GM12878 (cell line): ENCODE measurements at regions not wholly inside any gene's neighbourhood (a gene's known extent, or its start where the extent isn't known, plus 50 kb on each side); places are given as distances from the start of the nearest gene placed in this dataset.

ENCODE experiments used
- ATAC-seq: fragments of 200-7000 bp; cut with Tn5 transposase; 3 replicates; pipeline ENCODE4 v1.9.1; 2020; ENCODE audit warnings: mild to moderate bottlenecking, moderate library complexity
- BruUV-seq: library from RNA; stranded (reverse); fragments of 400-500 nt; replicated peaks from 2 replicates; lab custom pipeline; 2021; lab: Mats Ljungman, UMichigan
- CTCF ChIA-PET: fragments of 300-600 bp; sonication (Branson Sonifier 250); formaldehyde crosslinking; extraction: SDS; loops from one replicate; lab custom pipeline; 2021; ENCODE audit warnings: inconsistent platforms; lab: Yijun Ruan, JAX
- POLR2A ChIA-PET: fragments of 350-600 bp; formaldehyde crosslinking; extraction: SDS; loops from one replicate; lab custom pipeline; 2021; ENCODE audit warnings: inconsistent platforms; lab: Charles Lee
- RAD21 ChIA-PET: fragments of 300-600 bp; sonication (Branson Sonifier 250); formaldehyde crosslinking; loops from one replicate; lab custom pipeline; 2023; ENCODE audit warnings: antibody characterized with exemption; ENCODE audit not compliant: unreplicated experiment; lab: Charles Lee
- SMC1A ChIA-PET: fragments of 300-600 bp; sonication (Branson Sonifier 250); formaldehyde crosslinking; loops from one replicate; lab custom pipeline; 2023; ENCODE audit not compliant: unreplicated experiment, uncharacterized antibody; lab: Charles Lee
- DNase-seq: peaks from one replicate; pipeline ENCODE4 v3.0.0-alpha.2; 2011; ENCODE audit warnings: low read depth, low spot score
- FAIRE-seq: peaks from 3 replicates; lab custom pipeline; 2011; peaks lifted over from hg19 to GRCh38; lab: Jason Lieb, UNC
- H2AFZ ChIP-seq: 2 replicates; pipeline ENCODE4 v1.6.0; 2011; ENCODE audit warnings: low read depth, low read length, control low read depth; ENCODE audit not compliant: control insufficient read depth
- H3K27ac ChIP-seq: 2 replicates; pipeline ENCODE4 v1.5.1; 2011; ENCODE audit warnings: control low read depth; ENCODE audit not compliant: control insufficient read depth, insufficient read depth
- H3K27me3 ChIP-seq, 2 experiments: replicated peaks in 1 of 2; 2 replicates each; pipeline versions ENCODE4 v1.6.0 to v1.6.1; 2011; ENCODE audit warnings: low read length in 1 of 2; ENCODE audit not compliant: control insufficient read depth in 2 of 2, insufficient read depth in 2 of 2
- H3K36me3 ChIP-seq, 2 experiments: 2 replicates each; pipeline ENCODE4 v1.5.1; 2011; ENCODE audit warnings: low read length in 1 of 2; ENCODE audit not compliant: control insufficient read depth in 2 of 2, insufficient read depth in 2 of 2
- H3K4me1 ChIP-seq: 2 replicates; pipeline ENCODE4 v1.6.1; 2011; ENCODE audit warnings: mild to moderate bottlenecking, low read length, moderate library complexity, mixed read lengths; ENCODE audit not compliant: control insufficient read depth, insufficient read depth
- H3K4me2 ChIP-seq: 2 replicates; pipeline ENCODE4 v1.6.0; 2011; ENCODE audit warnings: control low read depth; ENCODE audit not compliant: control insufficient read depth, insufficient read depth
- H3K4me3 ChIP-seq: fragments of 200-600 bp; sonication (generic); 2 replicates; pipeline ENCODE4 v1.5.1; 2016
- H3K79me2 ChIP-seq: 2 replicates; pipeline ENCODE4 v1.6.0; 2011; ENCODE audit warnings: low read length; ENCODE audit not compliant: control insufficient read depth, insufficient read depth
- H3K9ac ChIP-seq: 2 replicates; pipeline ENCODE4 v1.8.0; 2011; ENCODE audit warnings: low read length, control low read depth, mixed read lengths; ENCODE audit not compliant: control insufficient read depth, insufficient read depth
- H3K9me3 ChIP-seq: replicated peaks from 3 replicates; pipeline ENCODE4 v1.5.1; 2011; ENCODE audit warnings: mild to moderate bottlenecking, low read length; ENCODE audit not compliant: control insufficient read depth, insufficient read depth
- H4K20me1 ChIP-seq: 2 replicates; pipeline ENCODE4 v1.6.0; 2011; ENCODE audit not compliant: control insufficient read depth, insufficient read depth
- BRCA1 ChIP-seq: IDR thresholded peaks from 2 replicates; pipeline ENCODE4 v1.6.1; 2011; ENCODE audit warnings: low read depth, low read length, improper control_type of control experiment
- CEBPB ChIP-seq, 2 experiments: fragments of 150-350 bp in 1 of 2; IDR thresholded peaks; 2 replicates each; pipeline ENCODE4 v1.6.1; 2012 to 2014; ENCODE audit warnings: low read depth in 2 of 2, low read length in 2 of 2, borderline replicate concordance in 1 of 2, inconsistent platforms in 1 of 2
- DPF2 ChIP-seq: fragments of 450-650 bp; IDR thresholded peaks from 2 replicates; pipeline ENCODE4 v1.6.1; 2017; ENCODE audit warnings: mild to moderate bottlenecking
- E2F4 ChIP-seq: IDR thresholded peaks from 2 replicates; pipeline ENCODE4 v1.6.1; 2012; ENCODE audit warnings: low read depth, low read length, improper control_type of control experiment
- FOXK2 ChIP-seq: fragments of 450-650 bp; IDR thresholded peaks from 2 replicates; pipeline ENCODE4 v1.6.1; 2017; ENCODE audit warnings: mild to moderate bottlenecking, moderate library complexity
- GATAD2B ChIP-seq: fragments of 450-650 bp; conservative IDR thresholded peaks from 2 replicates; pipeline ENCODE4 v1.6.1; 2017; ENCODE audit warnings: low read depth, mild to moderate bottlenecking, moderate library complexity
- HSF1 ChIP-seq: fragments of 150-350 bp; IDR thresholded peaks from 2 replicates; pipeline ENCODE4 v1.6.1; 2014; ENCODE audit warnings: mild to moderate bottlenecking, low read depth, low read length
- IRF4 ChIP-seq: IDR thresholded peaks from 2 replicates; pipeline ENCODE4 v1.6.1; 2011; ENCODE audit warnings: low read depth, low read length
- MEF2B ChIP-seq: fragments of 450-650 bp; IDR thresholded peaks from 2 replicates; pipeline ENCODE4 v1.6.1; 2018; ENCODE audit warnings: mild to moderate bottlenecking, moderate library complexity; ENCODE audit not compliant: partially characterized antibody, poor library complexity, severe bottlenecking
- PRDM15 ChIP-seq: fragments of 450-650 bp; formaldehyde crosslinking; IDR thresholded peaks from 2 replicates; pipeline ENCODE4 v1.4.0; 2020; ENCODE audit warnings: mild to moderate bottlenecking, moderate library complexity
- RAD21 ChIP-seq: IDR thresholded peaks from 2 replicates; pipeline ENCODE4 v1.6.1; 2011; ENCODE audit warnings: mild to moderate bottlenecking, low read depth, low read length, moderate library complexity; ENCODE audit not compliant: insufficient read depth
- RB1 ChIP-seq: fragments of 450-650 bp; formaldehyde crosslinking; IDR thresholded peaks from 2 replicates; pipeline ENCODE4 v1.6.1; 2017; ENCODE audit warnings: mild to moderate bottlenecking, borderline replicate concordance
- RFX5 ChIP-seq: IDR thresholded peaks from 2 replicates; pipeline ENCODE4 v1.6.1; 2011; ENCODE audit warnings: low read depth, low read length, improper control_type of control experiment
- SMARCA5 ChIP-seq: fragments of 450-650 bp; IDR thresholded peaks from 2 replicates; pipeline ENCODE4 v1.6.1; 2017; ENCODE audit warnings: mild to moderate bottlenecking
- ZNF687 ChIP-seq: fragments of 450-650 bp; IDR thresholded peaks from 2 replicates; pipeline ENCODE4 v1.6.1; 2017; ENCODE audit warnings: mild to moderate bottlenecking, moderate library complexity
- WGBS: methylation state at CpG from one replicate; pipeline ENCODE4 v1.1.6; 2016; ENCODE audit warnings: low lambda C conversion rate; ENCODE audit not compliant: insufficient replicate concordance, insufficient coverage; ENCODE audit errors: missing lambda C conversion rate; 5-methylcytosine and 5-hydroxymethylcytosine counted together
- in situ Hi-C: fragments of 300-500 bp; cut with MboI; formaldehyde crosslinking; loops from 9 replicates; pipeline ENCODE4 v1.14.3; 2018; ENCODE audit warnings: mixed read lengths
- intact Hi-C: fragments of 100-400 bp; cut with micrococcal nuclease; formaldehyde crosslinking; loops from one replicate; pipeline ENCODE4 v1.14.2; 2022; ENCODE audit not compliant: unreplicated experiment

- DNase-seq (no peak), ATAC-seq (no peak), FAIRE-seq (no peak)
- Histone ChIP-seq H3K4me3 (no peak overlapping the region), H3K4me2 (no peak overlapping the region), H3K36me3 (no peaks in the 10 kb centered on the region), H3K4me1 (no peaks in the 10 kb centered on the region), H3K27me3 (no peaks in the 10 kb centered on the region), H4K20me1 (no peaks in the 10 kb centered on the region), H3K9ac (no peak overlapping the region), H2AFZ (no peak overlapping the region), H3K27ac (no peak overlapping the region), H3K9me3 (no peaks in the 10 kb centered on the region; the same call in 2 of the 3 replicates), H3K79me2 (no peaks in the 10 kb centered on the region)
- BruUV-seq = no TSS peak
- TF ChIP-seq GATAD2B (no peak), FOXK2 (no peak), MEF2B (no peak), PRDM15 (CRISPR knock-in tag) (no peak), RFX5 (no peak), ZNF687 (no peak), CEBPB (IDR thresholded peaks at IDR 0.05; ENCODE audit: borderline replicate concordance in 1 of 2, low read depth in 2 of 2, low read length in 2 of 2) (no peak), HSF1 (no peak), E2F4 (no peak), DPF2 (no peak), IRF4 (no peak), RAD21 (no peak), BRCA1 (no peak), RB1 (no peak), SMARCA5 (no peak)
- ChIA-PET RAD21 (no interaction called here), CTCF (no interaction called here), SMC1A (no interaction called here), POLR2A (no interaction called here)
- intact Hi-C loops = no loop called here
- 45% methylated on average over 12 of the region's 12 CpGs for WGBS
- in situ Hi-C loops = no loop called here
Observed at GRCh38 chr22:27149921-27150543, 492.6 kb downstream of the MIAT start.
